Myocyte (in vitro differentiated cells): ENCODE measurements at regions not wholly inside any gene's neighbourhood (a gene's known extent, or its start where the extent isn't known, plus 50 kb on each side); places are given as distances from the start of the nearest gene placed in this dataset.
A peak's percentile ranks its signal among the peaks of the same experiment; 100 is the strongest.

Experiments
- DNase-seq: peaks from one replicate; pipeline ENCODE4 v3.0.0-alpha.2; 2012; ENCODE audit warnings: low read depth

DNA sequence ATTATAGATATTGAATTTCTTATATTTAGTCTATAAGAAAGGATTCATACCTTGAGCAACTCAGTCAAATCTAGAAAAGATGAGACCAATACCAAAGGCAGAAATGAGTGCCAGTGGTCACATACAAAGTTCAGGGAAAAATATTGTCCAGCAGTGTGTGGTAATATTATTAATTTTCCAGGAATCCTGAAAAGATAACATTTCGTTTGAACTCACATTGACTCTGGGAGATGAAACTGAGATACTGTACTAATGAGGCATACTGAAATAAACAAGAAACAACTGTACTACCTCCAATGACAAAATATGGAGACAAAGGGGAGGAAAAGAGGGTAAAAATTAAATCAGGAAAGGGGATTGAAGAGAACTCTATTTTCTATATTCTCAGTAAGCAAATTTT, 212.4 kb downstream of the TRAM1L1 start:
- DNase-seq, result no peak

DNA sequence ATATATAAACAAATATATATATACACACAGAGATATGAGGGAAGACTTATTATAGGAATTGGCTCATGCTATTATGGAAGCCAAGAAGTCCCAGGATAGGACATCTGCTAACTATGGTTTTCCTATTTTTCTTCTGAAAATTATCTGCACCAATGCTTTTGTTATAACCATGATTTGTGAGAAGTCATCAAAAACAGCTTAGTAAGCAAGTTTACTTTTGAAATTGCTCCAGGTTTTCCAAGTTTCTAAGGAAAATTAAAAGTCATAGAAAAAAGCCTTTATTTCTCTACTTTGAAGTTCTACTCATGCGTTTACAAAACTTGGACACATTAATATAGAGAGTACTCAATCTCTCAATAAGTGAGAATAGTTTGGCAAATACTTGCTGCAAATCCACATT, 213.1 kb downstream of the TRAM1L1 start:
- no peak for DNase-seq

DNA sequence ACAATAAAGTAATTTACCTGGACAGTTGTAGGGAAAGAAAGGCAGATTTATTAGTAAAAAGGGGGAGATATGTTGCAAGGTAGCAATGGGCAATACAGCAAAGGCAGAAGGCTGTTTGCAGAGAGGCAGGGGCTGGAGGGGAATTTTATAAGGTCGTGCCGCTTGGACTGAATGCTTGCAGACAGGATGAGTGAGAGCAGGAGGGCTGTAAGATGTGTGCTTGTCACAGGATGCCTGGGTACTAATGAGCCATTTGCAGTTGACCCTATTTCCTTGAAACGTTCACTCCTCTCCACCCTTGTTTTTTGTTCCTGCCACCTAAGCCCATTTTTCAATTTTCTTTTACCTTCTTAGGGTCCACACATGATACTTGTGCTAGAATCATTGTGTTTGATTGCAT, 214.7 kb downstream of the TRAM1L1 start:
- DNase-seq, result no peak

DNA sequence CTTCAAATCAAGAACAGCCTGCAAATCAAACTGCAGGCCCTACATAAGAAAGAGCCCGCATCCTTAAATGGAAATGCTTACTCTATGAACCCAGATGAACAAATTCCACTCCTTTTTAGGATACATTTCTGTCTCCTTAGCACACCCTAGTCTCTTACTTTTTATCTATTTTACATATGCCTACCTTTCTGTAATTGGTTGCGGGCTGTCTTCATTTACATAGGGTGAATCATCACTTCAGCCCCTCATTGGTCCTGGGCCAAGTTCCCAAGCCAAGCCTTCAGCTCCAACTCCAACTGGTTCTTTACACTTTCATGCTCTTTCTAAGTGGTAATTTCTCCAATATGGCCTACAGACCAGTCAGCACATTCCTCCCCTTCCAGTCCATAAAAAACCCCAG, 219.3 kb downstream of the TRAM1L1 start:
- no peak for DNase-seq

DNA sequence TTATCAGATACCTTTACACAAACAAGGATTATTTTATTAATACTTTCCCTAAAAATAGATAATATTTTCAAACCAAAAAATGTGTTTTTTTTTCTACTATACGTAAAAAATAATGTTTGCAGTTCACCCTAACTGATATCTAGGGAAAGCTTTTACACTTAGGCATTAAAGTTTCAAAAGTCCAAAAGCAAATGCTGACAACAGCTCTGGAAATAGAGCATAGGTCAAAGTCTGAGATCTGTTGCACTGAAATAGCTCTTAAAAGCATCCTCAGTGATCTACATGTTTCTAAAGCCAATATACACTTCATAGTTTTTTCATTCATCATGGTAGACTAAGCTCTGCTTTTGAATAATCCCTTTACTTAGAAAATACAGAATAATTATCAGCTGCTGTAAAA, 222.8 kb downstream of the TRAM1L1 start:
- no peak for DNase-seq

DNA sequence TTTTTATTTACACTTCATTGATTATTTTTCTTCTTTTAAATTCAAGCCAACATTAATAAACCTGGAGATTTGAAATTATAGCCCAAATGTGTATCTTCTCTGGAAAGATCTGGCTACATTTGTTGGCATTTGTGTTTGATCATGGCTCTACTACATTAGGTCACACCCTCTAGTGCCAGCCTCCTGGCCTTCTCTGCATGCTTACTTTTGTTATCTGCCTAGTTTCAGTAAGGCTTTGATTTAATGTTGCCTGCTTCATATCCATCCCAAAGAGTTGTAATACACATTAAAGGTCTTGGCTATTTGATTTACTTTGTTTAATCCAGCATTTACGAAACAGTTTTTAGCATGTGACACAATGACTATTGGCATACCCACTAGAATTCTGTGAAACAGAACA, 224.5 kb downstream of the TRAM1L1 start:
- no peak for DNase-seq

DNA sequence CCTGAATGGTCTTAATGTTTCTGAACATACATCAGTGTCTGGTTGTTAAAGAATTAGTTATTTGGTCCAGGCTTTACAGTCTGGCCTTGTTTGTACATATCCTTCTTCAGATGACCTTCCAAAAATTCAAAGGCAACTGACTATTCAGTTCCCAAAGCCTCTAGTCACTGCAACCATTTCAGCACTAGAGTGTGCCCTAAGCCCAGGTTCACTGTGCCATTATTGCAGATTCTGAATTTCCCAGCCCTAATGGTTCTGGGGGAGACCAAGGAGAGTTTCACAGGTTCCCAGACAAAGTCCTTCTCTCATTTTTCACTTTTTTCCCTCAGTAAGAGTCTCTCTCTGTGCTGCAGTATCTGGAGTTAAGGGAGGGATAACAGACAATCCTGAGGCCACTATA, 235.8 kb downstream of the TRAM1L1 start:
- DNase-seq, result no peak

DNA sequence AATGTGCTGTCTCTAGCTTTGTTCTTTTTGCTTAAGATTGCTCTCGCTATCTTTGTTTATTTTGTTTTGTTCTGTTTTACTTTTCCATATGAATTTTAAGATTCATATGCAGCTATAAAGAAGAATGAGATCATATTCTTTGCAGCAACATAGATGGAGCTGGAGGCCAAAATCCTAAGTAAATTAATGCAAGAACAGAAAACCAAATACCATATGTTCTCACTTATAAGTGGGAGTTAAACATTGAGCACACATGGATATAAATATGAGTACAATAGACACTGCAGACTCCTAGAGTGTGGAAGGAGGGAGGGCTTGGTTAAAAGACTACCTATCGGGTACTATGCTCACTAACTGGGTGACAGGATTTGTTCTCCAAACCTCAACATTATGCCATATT, 237.8 kb downstream of the TRAM1L1 start:
- no peak for DNase-seq

DNA sequence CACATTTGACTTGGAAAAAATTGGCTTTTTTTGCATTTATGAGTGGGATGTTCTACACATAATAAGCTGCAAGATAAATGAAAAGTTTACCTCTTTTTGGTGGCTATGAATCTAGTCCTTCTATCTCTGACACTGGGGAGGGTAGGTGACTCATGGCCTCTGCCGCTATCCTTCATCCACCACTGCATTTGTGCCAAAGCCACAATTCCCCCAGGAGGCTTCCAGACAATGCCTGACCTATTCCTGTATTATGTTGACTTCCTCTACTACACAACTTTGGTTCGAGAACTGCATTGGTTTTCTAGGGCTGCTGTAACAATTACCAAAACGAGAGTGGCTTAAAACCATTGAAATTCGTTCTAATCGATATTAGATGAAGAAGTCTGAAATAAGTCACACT, 245.6 kb downstream of the TRAM1L1 start:
- DNase-seq, result peak; percentile 60

DNA sequence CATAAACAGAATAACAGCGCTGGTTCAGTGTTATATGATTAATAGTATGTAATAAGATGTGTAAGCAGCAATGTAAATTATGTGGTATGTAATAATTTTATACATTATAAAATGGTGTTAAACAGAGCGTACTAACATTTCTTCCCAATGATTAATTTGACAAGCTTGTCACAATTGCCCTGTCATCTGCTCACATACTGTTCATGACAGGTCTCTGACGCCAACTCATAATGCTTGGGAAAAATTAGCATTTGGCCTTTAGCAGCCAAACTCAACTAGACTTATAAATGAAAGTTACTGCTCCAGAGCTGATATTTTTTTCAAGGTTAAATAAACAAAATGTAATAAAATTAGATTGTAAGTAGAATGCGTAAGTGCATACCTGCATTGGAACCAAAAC, 246.8 kb downstream of the TRAM1L1 start:
- DNase-seq, result no peak

DNA sequence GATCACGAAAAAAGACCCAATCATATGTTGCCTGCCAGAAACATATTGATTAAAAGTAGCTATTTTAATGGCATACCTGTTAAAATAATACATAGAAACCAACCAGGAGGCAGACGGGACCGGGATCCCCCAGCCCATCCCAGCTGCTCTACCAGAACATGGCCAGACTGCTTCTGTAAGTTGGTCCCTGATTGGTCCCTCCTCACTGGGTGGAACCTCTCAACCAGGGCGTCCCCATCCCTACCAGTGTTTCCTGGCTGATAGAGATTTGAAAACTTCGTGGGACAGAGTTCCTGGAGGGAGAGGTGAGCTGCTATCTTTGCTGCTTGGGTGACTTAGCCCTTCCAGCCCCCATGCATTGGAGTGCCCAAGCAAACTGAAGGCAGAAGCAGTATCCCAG, 256.2 kb downstream of the TRAM1L1 start:
- DNase-seq, result no peak

DNA sequence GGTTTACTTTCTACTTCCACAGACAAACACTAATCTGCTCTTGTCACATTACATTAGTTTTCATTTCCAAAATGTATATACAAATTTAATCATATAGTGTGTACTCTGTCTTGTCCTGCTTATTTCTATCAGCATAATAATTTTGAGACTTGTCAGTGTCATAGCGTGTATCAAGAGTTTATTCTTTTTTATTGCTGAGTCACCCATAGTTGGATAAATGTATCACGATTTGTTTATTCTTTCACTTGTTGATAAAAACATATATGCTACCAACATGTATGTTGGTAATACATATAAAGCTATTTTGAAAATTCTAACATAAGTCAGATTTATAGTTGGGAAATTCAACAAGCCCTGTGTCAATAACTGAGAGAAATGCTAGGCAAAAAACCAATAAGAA, 261.2 kb downstream of the TRAM1L1 start:
- DNase-seq, result no peak

DNA sequence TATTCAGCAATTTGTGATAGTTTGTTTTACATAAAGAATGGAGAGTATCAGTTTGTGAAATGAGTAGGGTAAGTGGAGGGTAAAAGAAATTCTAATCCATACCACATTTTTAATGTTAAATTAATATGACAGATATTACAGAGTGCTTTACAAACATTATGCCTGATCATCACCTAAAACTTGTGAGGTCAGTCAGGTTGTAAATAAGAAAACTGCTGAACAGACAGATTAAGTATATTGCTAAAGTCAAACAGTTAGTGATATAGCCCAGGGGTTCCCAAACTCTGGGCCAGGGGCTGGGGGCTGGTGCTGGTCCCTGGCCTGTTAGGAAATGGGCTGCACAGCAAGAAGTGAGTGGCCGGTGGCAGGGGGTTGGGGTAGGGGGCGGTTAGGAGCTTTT, 273.6 kb downstream of the TRAM1L1 start:
- DNase-seq, result no peak

DNA sequence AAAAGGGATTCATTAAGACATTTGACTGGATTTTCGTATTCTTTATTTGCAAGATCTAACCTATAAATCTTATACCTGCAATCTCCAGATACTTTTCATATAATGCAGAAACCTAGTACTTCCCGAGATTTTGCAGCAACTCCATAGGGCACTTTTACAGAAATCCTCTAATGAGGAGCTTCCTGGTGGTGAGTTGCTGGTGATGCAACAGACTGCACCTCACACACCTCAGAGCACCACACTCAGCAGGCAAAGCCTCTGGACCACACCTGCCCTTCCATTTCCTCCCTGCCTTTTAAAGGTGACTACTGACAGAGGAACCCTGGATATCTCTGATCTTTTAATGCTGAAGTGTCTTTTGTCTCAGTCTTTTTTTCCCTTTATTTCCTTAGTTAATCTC, 289.4 kb downstream of the TRAM1L1 start:
- DNase-seq, result no peak

DNA sequence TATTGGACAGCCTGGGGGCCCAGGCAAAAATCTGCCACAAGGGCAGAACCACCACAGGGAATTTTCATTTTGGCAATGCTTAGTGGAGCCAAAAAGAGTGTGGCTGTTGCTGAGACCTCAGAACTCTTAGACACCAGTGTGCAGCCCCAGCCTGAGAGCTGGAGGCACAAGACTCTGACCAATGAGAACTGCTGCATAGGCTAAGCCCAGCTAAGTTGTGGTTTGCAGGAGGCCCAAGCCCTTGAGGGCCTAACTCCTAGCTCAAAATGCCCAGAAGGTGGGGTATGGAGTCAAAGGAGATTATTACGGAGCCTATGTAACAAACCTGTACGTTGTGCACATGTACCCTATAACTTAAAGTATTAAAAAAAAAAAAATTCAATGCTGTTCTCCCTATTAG, 296.7 kb downstream of the TRAM1L1 start:
- no peak for DNase-seq

DNA sequence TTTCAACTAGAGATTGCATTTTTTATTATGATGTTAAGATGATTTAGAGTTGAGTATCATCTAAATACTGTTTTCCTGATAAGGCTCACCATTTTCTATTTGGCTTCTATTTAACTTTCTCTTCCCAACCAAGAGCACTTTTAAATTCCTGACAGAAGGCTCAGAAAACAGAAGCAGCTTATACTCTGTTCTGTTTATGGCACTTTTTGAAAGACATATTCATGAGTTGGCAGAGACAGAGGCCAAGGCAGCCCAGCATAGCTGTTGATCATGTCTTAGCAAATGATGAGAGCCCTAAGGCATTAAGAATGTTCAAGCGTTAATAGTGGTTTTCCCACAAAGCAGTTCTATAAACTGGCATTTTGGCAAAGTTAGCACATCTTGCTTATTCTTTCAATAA, 330.3 kb downstream of the TRAM1L1 start:
- no peak for DNase-seq

DNA sequence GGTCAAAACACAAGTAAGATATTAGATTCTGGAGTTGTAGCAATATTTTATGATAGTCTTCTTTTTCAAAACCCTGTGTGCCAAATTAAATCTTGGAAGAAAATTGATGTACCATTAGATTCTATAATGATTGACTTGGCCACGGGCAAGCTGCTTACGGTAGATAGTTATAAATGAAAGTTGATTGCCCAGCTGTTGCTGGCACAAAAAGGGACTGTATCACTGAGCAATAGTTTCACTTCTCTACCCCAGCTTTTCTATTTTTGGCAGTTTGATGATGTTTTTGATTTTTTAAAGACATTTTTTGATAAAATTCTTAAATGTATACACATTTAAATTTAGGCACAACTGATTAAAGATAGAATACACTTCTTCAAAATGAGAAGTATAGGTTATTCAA, 333.3 kb downstream of the TRAM1L1 start:
- DNase-seq, result no peak

DNA sequence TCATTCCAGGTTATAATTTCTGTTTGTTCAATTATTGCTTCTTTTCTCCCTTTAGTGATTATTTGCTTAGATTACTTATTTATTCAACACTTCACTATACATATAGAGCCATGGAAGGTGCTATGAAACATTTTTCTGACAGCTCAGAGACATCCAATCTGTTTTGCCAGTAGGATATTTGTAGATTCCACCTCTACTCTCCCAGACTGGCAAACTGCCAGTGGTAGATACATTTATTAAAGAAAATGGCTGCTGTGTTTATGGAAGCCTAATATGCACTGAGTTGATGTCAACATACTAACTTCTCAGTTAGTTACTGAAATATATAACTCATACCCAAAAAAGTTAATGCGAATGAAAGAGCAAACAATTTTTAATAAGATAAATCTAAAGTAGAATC, 348.6 kb downstream of the TRAM1L1 start:
- no peak for DNase-seq

DNA sequence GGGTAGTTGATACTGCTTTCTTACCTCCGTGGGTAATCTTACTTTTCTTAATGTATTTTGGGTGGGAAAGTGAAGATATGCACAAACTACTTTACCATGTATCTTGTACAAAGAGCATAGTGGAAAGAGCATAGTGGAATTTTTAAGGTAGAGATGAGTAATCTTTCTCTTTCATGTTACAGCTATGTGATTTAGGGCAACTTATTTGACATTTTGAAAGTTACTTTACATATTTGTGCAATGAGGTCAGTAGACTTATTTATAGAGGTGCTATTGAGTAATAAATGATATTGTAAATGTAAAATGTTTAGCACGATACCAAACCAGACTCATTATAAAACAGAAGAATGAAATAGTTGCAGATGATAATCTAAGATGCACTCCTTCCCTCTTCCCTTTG, 351.2 kb downstream of the TRAM1L1 start:
- DNase-seq, result no peak

DNA sequence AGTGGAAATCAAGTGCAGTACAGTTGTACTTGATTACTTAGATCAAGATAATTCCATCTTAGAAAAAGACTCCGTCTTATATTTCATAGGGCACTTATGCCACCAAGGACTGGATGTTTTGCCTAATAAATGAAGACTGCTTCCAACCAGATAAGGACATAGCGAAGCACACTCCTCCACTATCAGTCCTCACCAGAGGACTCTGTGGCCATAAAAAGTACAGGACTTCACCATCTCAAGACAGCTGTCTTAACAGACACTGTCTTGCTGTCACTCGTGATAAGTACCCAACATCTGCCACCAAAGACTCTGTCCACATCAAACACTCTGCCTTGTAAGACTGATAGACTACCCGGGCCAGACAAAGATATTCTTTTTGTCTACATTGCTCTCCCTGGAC, 352.0 kb downstream of the TRAM1L1 start:
- no peak for DNase-seq

DNA sequence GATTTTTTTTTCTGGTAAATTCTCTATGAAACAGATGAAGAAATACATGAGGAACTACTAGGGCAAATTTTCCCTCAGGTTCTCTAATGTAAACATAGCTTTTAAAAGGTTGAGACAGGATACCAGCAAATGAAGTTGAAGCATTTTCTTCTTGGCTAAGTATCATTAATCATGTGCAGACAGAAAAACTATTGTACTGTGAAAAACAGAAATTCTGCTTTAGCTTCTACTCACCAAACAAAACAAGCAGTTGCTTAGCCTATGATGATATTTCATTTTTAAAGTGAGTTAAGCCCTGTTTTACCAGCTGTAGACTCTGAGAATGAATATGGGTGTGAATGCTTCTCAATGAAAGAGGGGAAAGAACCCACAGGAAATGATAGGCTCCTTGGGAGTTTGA, 358.9 kb downstream of the TRAM1L1 start:
- DNase-seq, result no peak

DNA sequence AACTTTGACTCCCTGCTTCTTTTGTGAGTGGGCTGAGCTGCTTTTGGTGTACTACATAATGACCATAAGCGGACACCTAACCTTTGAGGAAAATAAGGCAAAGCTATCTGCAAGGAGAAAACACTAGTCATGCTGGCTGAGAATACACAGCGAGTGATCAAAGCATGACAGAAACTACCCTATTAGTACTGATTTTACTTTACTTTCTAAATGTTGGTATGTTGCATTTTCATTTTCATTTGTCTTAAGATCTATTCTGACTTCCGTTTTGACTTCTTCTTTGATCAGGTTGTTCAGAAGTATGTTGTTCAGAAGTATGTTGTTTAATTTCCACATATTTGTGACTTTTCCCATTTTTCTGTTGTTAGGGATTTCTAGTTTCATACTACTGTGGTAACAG, 361.1 kb downstream of the TRAM1L1 start:
- no peak for DNase-seq

DNA sequence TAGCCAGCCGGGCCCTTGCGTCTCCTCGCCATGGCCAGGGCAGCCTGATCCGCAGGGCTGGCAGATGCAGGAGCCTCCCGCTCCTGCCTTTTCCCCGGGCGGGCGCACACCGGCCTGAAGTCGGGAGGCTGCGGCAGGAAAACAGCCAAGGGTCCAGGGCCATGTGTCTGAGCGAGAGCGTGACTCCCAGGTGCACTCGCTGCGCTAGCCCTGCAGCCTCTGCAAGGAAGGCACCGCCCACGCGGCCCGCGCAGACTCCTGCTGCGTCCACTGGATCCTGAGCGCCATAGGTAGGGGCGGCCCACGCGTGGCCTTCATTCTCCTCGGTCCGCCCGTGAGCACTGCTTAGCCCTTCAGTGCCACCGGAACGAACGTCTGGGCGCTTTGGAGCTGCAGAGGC, 379.9 kb downstream of the TRAM1L1 start:
- no peak for DNase-seq

DNA sequence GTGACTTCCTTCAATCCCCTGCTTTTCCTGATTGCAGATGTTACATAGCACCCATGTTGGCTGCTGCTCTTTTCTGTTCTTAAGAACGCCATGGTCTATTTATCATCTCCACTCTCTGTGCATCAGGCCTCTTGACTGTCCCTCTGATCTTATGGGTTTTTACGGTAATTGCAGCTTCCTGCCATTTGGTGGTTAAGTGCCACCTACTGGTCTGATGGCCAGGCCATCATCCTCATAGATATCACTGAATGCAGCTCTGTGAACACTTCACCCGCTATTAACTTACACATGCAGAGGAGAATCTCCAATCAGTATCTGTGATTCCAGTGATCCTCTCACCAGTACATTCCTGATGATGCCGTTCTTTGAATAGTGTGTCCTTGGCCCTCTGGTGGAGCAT, 382.4 kb downstream of the TRAM1L1 start:
- no peak for DNase-seq

DNA sequence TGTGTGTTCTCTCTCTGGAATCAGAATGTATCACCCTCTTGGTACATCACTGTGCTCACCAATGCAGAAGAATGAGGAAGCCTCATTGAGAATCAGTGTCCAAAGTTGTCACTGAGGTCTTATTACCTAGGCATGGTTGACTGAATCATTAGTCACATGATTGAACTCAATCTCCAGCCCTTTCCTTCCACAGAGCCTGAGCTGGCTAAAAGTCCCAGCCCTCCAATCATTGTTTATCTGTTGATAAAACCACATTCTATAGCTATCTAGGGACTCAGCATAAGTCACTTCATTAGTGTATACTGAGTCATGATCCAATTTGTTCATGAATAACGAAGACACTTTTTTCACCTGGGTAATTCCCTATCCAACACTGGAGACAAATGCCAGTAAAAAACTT, 396.8 kb downstream of the TRAM1L1 start:
- DNase-seq, result no peak
